ENCODE measurements at regions not wholly inside any gene's neighbourhood (a gene's known extent, or its start where the extent isn't known, plus 50 kb on each side); places are given as distances from the start of the nearest gene placed in this dataset.

DNA sequence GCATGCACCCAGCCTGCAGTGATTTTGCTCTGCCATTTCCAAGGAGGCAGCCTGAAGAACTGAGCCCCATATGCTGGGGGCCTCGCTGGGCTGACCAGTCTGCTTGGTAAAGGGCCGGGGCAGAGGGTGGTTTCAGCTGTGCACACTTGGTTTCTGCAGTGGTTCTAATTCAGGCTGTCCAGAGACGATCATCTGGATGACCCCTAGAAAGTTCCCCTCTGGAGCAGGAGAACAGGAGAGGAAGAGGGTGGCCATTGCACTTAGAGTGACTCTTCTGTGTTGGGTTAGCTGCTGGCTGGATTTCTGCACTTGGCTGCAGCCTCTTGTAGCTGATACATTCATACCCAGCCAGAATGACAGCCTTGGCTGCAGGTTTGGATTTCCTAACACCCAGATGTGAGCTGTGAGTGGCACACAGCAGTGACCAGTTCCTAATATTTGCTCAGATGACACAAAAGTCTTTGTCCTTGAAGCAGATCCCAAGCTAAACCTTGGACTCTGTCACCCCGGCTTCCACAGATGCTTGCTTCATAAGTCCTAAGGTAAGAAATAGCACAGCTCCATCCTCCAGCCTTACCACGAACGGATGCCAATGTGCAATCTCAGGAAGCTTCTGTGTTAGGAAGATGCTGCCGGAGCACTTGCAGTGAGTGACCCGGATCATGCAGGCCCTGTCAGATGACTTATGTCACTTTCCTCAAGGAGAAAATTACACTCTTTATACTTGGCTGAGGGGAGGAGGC, 105.6 kb downstream of the HNRNPLL start (continued):
- TF ChIP-seq, protein P1, sequence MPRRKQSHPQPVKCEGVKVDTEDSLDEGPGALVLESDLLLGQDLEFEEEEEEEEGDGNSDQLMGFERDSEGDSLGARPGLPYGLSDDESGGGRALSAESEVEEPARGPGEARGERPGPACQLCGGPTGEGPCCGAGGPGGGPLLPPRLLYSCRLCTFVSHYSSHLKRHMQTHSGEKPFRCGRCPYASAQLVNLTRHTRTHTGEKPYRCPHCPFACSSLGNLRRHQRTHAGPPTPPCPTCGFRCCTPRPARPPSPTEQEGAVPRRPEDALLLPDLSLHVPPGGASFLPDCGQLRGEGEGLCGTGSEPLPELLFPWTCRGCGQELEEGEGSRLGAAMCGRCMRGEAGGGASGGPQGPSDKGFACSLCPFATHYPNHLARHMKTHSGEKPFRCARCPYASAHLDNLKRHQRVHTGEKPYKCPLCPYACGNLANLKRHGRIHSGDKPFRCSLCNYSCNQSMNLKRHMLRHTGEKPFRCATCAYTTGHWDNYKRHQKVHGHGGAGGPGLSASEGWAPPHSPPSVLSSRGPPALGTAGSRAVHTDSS (CRISPR knock-in tag; conservative IDR thresholded peaks at IDR 0.05) = 0 out of 2 replicates have a peak, but pooled peaks have one; percentile 28
- no peak for TF ChIP-seq ZNF354B (CRISPR knock-in tag; IDR thresholded peaks at IDR 0.05)
- peak; percentile 66; the same call in 1 of the 2 replicates for TF ChIP-seq ZNF792 (CRISPR knock-in tag; IDR thresholded peaks at IDR 0.05)
- no peak for TF ChIP-seq HNRNPL (IDR thresholded peaks at IDR 0.05; ENCODE audit: low read depth, low read length)
- TF ChIP-seq CENPT (CRISPR knock-in tag; IDR thresholded peaks at IDR 0.05; ENCODE audit: low read depth) = no peak
- no peak for TF ChIP-seq ZBTB38 (CRISPR knock-in tag; IDR thresholded peaks at IDR 0.05)
- TF ChIP-seq SRSF1 (optimal IDR thresholded peaks at IDR 0.05; ENCODE audit: low read depth, low read length) = no peak
- no peak for TF ChIP-seq JDP2 (CRISPR knock-in tag; IDR thresholded peaks at IDR 0.05; ENCODE audit: borderline replicate concordance)
- no peak for TF ChIP-seq GLI4 (CRISPR knock-in tag; IDR thresholded peaks at IDR 0.05; ENCODE audit: borderline replicate concordance)
- TF ChIP-seq, protein P2, sequence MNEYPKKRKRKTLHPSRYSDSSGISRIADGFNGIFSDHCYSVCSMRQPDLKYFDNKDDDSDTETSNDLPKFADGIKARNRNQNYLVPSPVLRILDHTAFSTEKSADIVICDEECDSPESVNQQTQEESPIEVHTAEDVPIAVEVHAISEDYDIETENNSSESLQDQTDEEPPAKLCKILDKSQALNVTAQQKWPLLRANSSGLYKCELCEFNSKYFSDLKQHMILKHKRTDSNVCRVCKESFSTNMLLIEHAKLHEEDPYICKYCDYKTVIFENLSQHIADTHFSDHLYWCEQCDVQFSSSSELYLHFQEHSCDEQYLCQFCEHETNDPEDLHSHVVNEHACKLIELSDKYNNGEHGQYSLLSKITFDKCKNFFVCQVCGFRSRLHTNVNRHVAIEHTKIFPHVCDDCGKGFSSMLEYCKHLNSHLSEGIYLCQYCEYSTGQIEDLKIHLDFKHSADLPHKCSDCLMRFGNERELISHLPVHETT (CRISPR knock-in tag; conservative IDR thresholded peaks at IDR 0.05) = no peak
- no peak for TF ChIP-seq ZNF441 (CRISPR knock-in tag; IDR thresholded peaks at IDR 0.05; ENCODE audit: borderline replicate concordance)
- no peak for TF ChIP-seq ZNF564 (CRISPR knock-in tag; IDR thresholded peaks at IDR 0.05)
- TF ChIP-seq HMG20B (CRISPR knock-in tag; conservative IDR thresholded peaks at IDR 0.05) = peak; percentile 53; the same call in 1 of the 2 replicates
- TF ChIP-seq, protein P3, sequence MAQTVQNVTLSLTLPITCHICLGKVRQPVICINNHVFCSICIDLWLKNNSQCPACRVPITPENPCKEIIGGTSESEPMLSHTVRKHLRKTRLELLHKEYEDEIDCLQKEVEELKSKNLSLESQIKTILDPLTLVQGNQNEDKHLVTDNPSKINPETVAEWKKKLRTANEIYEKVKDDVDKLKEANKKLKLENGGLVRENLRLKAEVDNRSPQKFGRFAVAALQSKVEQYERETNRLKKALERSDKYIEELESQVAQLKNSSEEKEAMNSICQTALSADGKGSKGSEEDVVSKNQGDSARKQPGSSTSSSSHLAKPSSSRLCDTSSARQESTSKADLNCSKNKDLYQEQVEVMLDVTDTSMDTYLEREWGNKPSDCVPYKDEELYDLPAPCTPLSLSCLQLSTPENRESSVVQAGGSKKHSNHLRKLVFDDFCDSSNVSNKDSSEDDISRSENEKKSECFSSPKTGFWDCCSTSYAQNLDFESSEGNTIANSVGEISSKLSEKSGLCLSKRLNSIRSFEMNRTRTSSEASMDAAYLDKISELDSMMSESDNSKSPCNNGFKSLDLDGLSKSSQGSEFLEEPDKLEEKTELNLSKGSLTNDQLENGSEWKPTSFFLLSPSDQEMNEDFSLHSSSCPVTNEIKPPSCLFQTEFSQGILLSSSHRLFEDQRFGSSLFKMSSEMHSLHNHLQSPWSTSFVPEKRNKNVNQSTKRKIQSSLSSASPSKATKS (CRISPR knock-in tag; IDR thresholded peaks at IDR 0.05) = no peak
- TF ChIP-seq MBNL3 (CRISPR knock-in tag; conservative IDR thresholded peaks at IDR 0.05) = no peak
- TF ChIP-seq TAF1 (CRISPR knock-in tag; IDR thresholded peaks at IDR 0.05) = no peak
- TF ChIP-seq AKAP8 (CRISPR knock-in tag; IDR thresholded peaks at IDR 0.05) = no peak
- TF ChIP-seq, protein P4, sequence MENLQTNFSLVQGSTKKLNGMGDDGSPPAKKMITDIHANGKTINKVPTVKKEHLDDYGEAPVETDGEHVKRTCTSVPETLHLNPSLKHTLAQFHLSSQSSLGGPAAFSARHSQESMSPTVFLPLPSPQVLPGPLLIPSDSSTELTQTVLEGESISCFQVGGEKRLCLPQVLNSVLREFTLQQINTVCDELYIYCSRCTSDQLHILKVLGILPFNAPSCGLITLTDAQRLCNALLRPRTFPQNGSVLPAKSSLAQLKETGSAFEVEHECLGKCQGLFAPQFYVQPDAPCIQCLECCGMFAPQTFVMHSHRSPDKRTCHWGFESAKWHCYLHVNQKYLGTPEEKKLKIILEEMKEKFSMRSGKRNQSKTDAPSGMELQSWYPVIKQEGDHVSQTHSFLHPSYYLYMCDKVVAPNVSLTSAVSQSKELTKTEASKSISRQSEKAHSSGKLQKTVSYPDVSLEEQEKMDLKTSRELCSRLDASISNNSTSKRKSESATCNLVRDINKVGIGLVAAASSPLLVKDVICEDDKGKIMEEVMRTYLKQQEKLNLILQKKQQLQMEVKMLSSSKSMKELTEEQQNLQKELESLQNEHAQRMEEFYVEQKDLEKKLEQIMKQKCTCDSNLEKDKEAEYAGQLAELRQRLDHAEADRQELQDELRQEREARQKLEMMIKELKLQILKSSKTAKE (CRISPR knock-in tag; IDR thresholded peaks at IDR 0.05; ENCODE audit: borderline replicate concordance) = no peak
- no peak for TF ChIP-seq TEAD2 (CRISPR knock-in tag; IDR thresholded peaks at IDR 0.05)
- 0 out of 2 replicates have a peak, but pooled peaks have one; percentile 54 for TF ChIP-seq ZNF614 (CRISPR knock-in tag; IDR thresholded peaks at IDR 0.05; ENCODE audit: borderline replicate concordance)
- peak; percentile 45; the same call in 1 of the 2 replicates for TF ChIP-seq BRD4 (CRISPR knock-in tag; IDR thresholded peaks at IDR 0.05)
